Right atrium auricular region (tissue), 2 donors: ENCODE measurements at regions not wholly inside any gene's neighbourhood (a gene's known extent, or its start where the extent isn't known, plus 50 kb on each side); places are given as distances from the start of the nearest gene placed in this dataset.

Experiments used
- DNase-seq: peaks from one replicate; pipeline ENCODE4 v3.0.0-alpha.2; 2019; ENCODE audit warnings: low spot score
- H3K27ac ChIP-seq, 2 donors: fragments of 200-600 bp; sonication (generic); 1 replicate in 1 of 2; 2 replicates in 1 of 2; pipeline ENCODE4 v1.5.1; 2016 to 2019
- H3K27me3 ChIP-seq, 2 donors: fragments of 200-600 bp; sonication (generic); one replicate each; pipeline versions ENCODE4 v1.5.1 to v1.6.0; 2017 to 2019
- H3K36me3 ChIP-seq: fragments of 200-600 bp; sonication (generic); one replicate; pipeline ENCODE4 v1.5.1; 2016
- H3K4me1 ChIP-seq, 2 donors: fragments of 200-600 bp; sonication (generic); one replicate each; pipeline versions ENCODE4 v1.5.1 to v1.6.0; 2017 to 2019
- H3K4me3 ChIP-seq, 2 donors: fragments of 200-600 bp; sonication (generic); 1 replicate in 1 of 2; 2 replicates in 1 of 2; pipeline ENCODE4 v1.5.1; 2017 to 2019; ENCODE audit warnings: mild to moderate bottlenecking in 1 of 2, moderate library complexity in 1 of 2
- H3K9me3 ChIP-seq, 2 donors: fragments of 200-600 bp; sonication (generic); one replicate each; pipeline ENCODE4 v1.5.1; 2019
- TF ChIP-seq, protein P1 (sequence below), 2 donors: fragments of 200-600 bp; sonication (generic); IDR thresholded peaks; one replicate each; pipeline ENCODE4 v1.5.1; 2019; ENCODE audit warnings: antibody characterized with exemption in 2 of 2

DNA sequence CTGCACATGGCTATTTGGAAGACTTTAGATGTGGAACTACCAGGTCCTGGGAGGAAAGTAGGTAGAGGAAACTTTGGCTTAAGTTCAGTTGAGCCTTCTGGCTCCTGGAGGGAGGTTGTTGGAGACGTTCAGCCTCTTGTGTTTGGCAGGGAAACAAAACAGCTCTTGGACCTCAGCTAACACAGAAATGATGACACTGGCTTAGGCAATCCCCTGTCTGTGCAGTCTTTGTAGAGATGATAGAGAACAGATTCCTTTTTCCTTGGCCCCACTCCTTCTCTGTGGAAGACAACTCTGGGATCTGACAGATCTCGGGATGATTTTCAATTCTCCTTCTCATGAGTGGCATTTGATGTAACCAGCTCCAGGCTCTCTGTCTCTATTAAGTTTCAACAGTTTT is 428.5 kb downstream of the TMEM135 start:
- TF ChIP-seq, protein P1, sequence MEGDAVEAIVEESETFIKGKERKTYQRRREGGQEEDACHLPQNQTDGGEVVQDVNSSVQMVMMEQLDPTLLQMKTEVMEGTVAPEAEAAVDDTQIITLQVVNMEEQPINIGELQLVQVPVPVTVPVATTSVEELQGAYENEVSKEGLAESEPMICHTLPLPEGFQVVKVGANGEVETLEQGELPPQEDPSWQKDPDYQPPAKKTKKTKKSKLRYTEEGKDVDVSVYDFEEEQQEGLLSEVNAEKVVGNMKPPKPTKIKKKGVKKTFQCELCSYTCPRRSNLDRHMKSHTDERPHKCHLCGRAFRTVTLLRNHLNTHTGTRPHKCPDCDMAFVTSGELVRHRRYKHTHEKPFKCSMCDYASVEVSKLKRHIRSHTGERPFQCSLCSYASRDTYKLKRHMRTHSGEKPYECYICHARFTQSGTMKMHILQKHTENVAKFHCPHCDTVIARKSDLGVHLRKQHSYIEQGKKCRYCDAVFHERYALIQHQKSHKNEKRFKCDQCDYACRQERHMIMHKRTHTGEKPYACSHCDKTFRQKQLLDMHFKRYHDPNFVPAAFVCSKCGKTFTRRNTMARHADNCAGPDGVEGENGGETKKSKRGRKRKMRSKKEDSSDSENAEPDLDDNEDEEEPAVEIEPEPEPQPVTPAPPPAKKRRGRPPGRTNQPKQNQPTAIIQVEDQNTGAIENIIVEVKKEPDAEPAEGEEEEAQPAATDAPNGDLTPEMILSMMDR (IDR thresholded peaks at IDR 0.05), result no peak
- Histone ChIP-seq H3K27ac (no peak overlapping the region), H3K4me3 (no peak overlapping the region), H3K27me3 (no peaks in the 10 kb centered on the region), H3K36me3 (no peaks in the 10 kb centered on the region), H3K9me3 (no peaks in the 10 kb centered on the region), H3K4me1 (no peaks in the 10 kb centered on the region)
- DNase-seq, result no peak

DNA sequence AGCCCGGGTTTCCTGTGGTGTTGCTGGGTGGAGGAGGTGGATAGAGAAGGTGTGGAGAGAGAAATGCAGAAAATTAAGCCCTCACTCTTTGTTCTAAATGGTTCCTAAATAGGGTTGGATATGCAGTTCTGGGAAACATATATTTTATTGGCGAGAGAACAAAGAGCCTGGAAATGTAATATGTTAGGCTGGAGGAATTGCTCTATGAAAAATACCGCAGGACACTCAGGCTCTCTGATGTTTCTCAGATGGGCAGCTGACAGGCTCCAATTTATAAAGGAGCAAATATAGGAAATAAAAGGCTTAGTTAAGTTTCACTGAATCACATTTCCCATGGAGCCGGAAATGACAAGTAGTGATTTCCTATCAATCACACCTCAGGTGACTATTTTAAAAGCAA is 428.0 kb downstream of the TMEM135 start:
- Histone ChIP-seq H3K27me3 (no peaks in the 10 kb centered on the region), H3K36me3 (no peaks in the 10 kb centered on the region), H3K4me3 (no peak overlapping the region), H3K9me3 (no peaks in the 10 kb centered on the region), H3K27ac (no peak overlapping the region), H3K4me1 (no peaks in the 10 kb centered on the region)
- TF ChIP-seq, protein P1 (IDR thresholded peaks at IDR 0.05), result no peak
- no peak for DNase-seq

DNA sequence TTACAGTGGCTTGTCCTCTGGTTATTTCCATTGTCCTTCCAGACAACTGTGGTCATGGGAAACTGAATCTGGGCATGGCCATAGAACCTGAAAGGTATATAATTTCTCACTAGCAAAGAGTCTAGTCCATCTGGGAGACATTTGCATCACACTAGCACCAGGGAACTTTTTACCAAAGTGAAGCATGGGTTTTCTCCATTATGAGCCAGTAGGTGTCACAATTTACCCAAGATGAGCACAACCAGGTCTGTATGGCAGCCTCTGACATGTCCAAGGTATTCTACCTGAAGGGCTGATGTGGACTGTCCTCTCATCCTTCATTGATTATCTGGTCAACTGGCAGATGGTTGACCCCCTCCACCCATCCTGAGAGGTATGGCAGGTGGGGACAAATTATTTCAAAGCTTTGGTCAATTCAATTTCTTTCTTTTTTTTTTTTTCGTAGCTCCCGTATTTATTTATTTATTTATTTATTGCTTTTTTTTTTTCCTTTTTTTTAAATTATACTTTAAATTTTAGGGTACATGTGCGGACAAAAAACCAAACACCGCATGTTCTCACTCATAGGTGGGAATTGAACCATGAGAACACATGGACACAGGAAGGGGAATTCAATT is 425.9 kb downstream of the TMEM135 start:
- TF ChIP-seq, protein P1 (IDR thresholded peaks at IDR 0.05), result no peak
- H3K9me3 ChIP-seq, result no peaks in the 10 kb centered on the region
- H3K4me3 ChIP-seq, result no peak overlapping the region
- no peaks in the 10 kb centered on the region for H3K27me3 ChIP-seq
- no peak for DNase-seq
- H3K36me3 ChIP-seq, result no peaks in the 10 kb centered on the region
- H3K27ac ChIP-seq, result no peak overlapping the region
- H3K4me1 ChIP-seq, result no peaks in the 10 kb centered on the region

DNA sequence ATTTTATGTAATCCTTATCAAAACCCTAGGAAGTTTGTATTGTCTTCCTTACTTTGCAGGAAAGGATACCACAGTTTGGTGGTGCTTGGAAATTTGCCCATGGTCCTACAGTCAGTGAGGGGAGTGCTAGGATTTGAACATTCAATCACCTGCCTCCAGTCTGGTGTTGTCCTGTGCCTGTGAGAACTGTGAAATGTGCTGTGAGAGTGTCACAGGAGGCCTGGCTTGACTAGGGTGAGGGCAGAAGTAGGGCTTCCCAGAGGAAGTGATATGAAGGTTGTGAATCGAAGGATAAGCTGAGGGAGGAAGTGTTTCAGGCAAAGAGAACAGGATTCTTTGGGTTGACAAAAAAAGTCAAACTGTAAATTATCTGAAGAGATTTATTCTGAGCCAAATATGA is 424.4 kb downstream of the TMEM135 start:
- Histone ChIP-seq H3K27ac (no peak overlapping the region), H3K36me3 (no peaks in the 10 kb centered on the region), H3K4me3 (no peak overlapping the region), H3K4me1 (no peaks in the 10 kb centered on the region), H3K9me3 (no peaks in the 10 kb centered on the region), H3K27me3 (no peaks in the 10 kb centered on the region)
- DNase-seq, result no peak
- TF ChIP-seq, protein P1 (IDR thresholded peaks at IDR 0.05), result no peak

DNA sequence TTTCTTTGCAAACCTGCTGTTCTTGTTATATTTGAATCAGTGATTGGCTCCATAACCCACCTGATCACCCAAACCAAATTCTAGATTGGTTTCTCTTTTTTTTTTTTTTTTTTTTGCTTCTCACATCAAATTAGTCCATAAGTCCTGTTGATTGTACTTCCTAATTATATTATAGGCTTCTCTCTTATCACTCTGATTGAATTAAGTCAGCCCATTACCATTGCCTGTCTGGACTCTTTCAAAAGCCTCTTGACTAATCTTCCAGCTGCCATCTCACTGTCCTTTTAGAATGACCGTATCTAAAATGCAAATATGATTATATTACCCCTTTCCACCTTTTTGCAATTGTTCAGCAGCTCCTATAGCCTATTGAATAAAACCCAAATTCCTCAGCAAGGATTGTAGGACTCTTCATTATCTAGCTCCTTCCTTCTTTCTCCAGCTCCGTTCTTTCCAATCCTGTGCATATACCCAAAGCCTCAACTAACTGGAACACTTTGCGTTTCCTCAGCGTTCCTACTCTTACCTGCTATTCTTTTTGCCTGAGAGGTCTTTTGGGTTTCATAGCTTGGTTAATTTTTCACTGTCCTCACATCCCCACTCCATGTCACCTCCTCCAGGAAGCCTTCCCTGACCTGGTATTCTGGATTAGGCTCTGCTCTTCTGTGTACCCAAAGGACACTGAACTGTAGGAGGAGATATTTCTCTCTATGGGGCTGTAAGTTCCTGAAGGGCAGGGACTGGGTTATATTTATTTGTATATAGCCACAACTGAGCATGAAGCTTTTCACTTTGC is 423.3 kb downstream of the TMEM135 start:
- TF ChIP-seq, protein P1 (IDR thresholded peaks at IDR 0.05), result no peak
- H3K27ac ChIP-seq, result no peak overlapping the region
- no peaks in the 10 kb centered on the region for H3K36me3 ChIP-seq
- no peaks in the 10 kb centered on the region for H3K4me1 ChIP-seq
- no peaks in the 10 kb centered on the region for H3K9me3 ChIP-seq
- no peak for DNase-seq
- H3K4me3 ChIP-seq, result no peak overlapping the region
- H3K27me3 ChIP-seq, result no peaks in the 10 kb centered on the region
